Endothelial cell (in vitro differentiated cells): ENCODE measurements at regions not wholly inside any gene's neighbourhood (a gene's known extent, or its start where the extent isn't known, plus 50 kb on each side); places are given as distances from the start of the nearest gene placed in this dataset.

Experiments
- DNase-seq: peaks from one replicate; pipeline ENCODE4 v3.0.0; 2021; ENCODE audit warnings: low spot score
- H3K27ac Mint-ChIP-seq: one replicate; pipeline ENCODE4 v1.8.0; 2021; ENCODE audit warnings: mixed read lengths, inconsistent platforms; ENCODE audit not compliant: unreplicated experiment
- H3K27me3 Mint-ChIP-seq: one replicate; pipeline ENCODE4 v1.8.0; 2021; ENCODE audit warnings: mild to moderate bottlenecking, moderate library complexity, mixed read lengths, inconsistent platforms; ENCODE audit not compliant: unreplicated experiment
- H3K36me3 Mint-ChIP-seq: one replicate; pipeline ENCODE4 v1.8.0; 2021; ENCODE audit warnings: mild to moderate bottlenecking, low read depth, mixed read lengths, inconsistent platforms; ENCODE audit not compliant: unreplicated experiment
- H3K4me1 Mint-ChIP-seq: one replicate; pipeline ENCODE4 v1.8.0; 2021; ENCODE audit warnings: mild to moderate bottlenecking, mixed read lengths, inconsistent platforms; ENCODE audit not compliant: unreplicated experiment
- H3K4me3 Mint-ChIP-seq: one replicate; pipeline ENCODE4 v1.8.0; 2021; ENCODE audit warnings: mild to moderate bottlenecking, mixed read lengths, inconsistent platforms; ENCODE audit not compliant: unreplicated experiment
- H3K9me3 Mint-ChIP-seq: one replicate; pipeline ENCODE4 v1.8.0; 2021; ENCODE audit warnings: mixed read lengths, inconsistent platforms; ENCODE audit not compliant: unreplicated experiment
- TF ChIP-seq, protein P1 (sequence below): fragments of 200-600 bp; sonication (generic); IDR thresholded peaks from one replicate; pipeline ENCODE4 v1.5.0; 2021; ENCODE audit warnings: antibody characterized with exemption; ENCODE audit not compliant: unreplicated experiment

DNA sequence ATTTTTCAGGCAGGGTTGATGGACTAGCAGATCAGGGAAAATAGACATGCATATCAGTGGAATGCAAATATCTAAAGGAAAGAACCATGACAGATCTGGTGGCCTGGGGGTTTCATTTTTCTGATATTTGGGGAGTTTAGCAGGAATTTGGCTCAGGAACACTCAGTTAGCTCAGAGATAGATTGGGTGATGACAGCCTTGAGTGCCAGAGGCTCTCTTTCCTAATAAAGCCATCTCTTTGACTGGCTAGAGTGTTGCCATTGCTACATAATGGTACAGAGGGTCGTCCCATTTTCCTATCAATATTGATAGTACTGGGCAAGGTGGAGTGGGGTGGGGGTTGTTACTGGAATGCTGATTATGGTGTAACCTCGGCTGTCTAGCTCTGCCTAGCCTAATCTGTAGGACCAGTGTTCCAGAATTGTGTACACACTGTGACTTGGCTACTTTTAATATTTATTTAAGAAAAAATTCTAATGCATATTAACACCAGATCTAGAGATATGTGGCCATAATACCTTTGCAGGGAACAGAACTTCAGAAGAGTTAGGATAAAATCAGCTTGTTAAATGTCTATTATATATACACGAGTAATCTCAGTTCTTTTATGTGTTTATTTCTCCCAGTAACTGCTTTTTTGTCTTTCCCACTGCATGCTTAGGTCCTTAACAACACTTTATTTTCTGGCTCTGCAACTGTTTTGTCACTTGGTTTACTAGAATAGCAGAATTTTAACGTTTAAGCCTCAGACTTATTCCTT is 145.0 kb upstream of the SPOCK3 start:
- Mint-ChIP-seq H3K9me3 (no peaks in the 10 kb centered on the region), H3K27ac (no peak overlapping the region), H3K36me3 (no peaks in the 10 kb centered on the region), H3K27me3 (no peaks in the 10 kb centered on the region), H3K4me1 (no peaks in the 10 kb centered on the region), H3K4me3 (no peak overlapping the region)
- no peak for DNase-seq
- TF ChIP-seq, protein P1, sequence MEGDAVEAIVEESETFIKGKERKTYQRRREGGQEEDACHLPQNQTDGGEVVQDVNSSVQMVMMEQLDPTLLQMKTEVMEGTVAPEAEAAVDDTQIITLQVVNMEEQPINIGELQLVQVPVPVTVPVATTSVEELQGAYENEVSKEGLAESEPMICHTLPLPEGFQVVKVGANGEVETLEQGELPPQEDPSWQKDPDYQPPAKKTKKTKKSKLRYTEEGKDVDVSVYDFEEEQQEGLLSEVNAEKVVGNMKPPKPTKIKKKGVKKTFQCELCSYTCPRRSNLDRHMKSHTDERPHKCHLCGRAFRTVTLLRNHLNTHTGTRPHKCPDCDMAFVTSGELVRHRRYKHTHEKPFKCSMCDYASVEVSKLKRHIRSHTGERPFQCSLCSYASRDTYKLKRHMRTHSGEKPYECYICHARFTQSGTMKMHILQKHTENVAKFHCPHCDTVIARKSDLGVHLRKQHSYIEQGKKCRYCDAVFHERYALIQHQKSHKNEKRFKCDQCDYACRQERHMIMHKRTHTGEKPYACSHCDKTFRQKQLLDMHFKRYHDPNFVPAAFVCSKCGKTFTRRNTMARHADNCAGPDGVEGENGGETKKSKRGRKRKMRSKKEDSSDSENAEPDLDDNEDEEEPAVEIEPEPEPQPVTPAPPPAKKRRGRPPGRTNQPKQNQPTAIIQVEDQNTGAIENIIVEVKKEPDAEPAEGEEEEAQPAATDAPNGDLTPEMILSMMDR = no peak

DNA sequence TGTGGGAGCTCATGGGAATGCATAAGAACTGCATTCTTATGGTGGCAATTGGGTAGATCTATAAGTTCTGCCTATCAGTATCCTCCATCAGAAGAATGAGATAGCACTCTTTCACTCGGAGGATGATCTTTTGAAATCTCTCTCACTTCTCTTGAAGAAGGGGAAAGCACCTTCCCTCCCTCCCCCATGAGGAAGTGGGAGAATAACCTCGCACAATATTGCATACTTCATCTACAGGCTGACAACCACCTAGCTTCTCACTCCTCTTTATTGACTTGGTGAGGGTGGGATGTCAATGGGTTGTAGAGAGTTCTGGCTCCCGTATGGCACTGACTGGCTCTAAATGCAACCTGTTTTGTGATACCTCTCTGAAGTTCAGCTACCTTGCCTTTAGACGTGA is 146.7 kb upstream of the SPOCK3 start:
- no peak overlapping the region for H3K4me3 Mint-ChIP-seq
- H3K36me3 Mint-ChIP-seq = no peaks in the 10 kb centered on the region
- TF ChIP-seq, protein P1 = no peak
- no peaks in the 10 kb centered on the region for H3K27me3 Mint-ChIP-seq
- H3K9me3 Mint-ChIP-seq = no peaks in the 10 kb centered on the region
- no peak overlapping the region for H3K27ac Mint-ChIP-seq
- DNase-seq = no peak
- H3K4me1 Mint-ChIP-seq = no peaks in the 10 kb centered on the region

- Mint-ChIP-seq H3K27me3 (no peaks in the 10 kb centered on the region), H3K9me3 (no peaks in the 10 kb centered on the region), H3K27ac (no peak overlapping the region), H3K4me1 (no peaks in the 10 kb centered on the region), H3K4me3 (no peak overlapping the region), H3K36me3 (no peaks in the 10 kb centered on the region)
- DNase-seq = no peak
- TF ChIP-seq, protein P1 = no peak
Measured at GRCh38 chr4:167383291-167383690, 149.0 kb upstream of the SPOCK3 start.

- DNase-seq = no peak
- Mint-ChIP-seq H3K36me3 (no peaks in the 10 kb centered on the region), H3K27me3 (peaks cover 1% of the 10 kb centered on the region), H3K27ac (no peak overlapping the region), H3K4me3 (no peak overlapping the region), H3K4me1 (peaks cover 8% of the 10 kb centered on the region), H3K9me3 (no peaks in the 10 kb centered on the region)
- TF ChIP-seq, protein P1 = no peak
Measured at GRCh38 chr4:167397586-167397985, 163.3 kb upstream of the SPOCK3 start.

DNA sequence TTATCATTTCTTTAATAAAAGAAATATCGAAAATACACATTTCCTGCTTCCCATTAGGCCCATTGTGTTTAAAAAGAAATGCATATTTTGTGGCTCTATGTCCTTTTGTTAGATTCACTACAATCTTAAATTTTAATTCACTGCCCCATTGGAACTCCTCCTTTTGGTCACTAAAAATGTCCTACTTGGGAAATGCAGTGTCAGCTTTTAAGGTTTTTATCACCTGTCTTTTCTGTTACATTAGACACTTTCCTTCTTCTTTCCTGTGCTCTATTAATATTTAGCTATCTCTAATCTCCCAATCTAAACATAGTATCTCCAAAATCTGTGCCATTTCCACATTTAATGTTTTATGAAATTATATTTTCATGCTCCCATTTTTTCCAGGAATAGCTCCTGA is 164.9 kb upstream of the SPOCK3 start:
- no peak overlapping the region for H3K27ac Mint-ChIP-seq
- peaks cover 8% of the 10 kb centered on the region for H3K4me1 Mint-ChIP-seq
- no peaks in the 10 kb centered on the region for H3K36me3 Mint-ChIP-seq
- TF ChIP-seq, protein P1 = no peak
- DNase-seq = no peak
- H3K4me3 Mint-ChIP-seq = no peak overlapping the region
- H3K27me3 Mint-ChIP-seq = peaks cover 5% of the 10 kb centered on the region
- H3K9me3 Mint-ChIP-seq = no peaks in the 10 kb centered on the region
